ENCODE measurements at regions not wholly inside any gene's neighbourhood (a gene's known extent, or its start where the extent isn't known, plus 50 kb on each side); places are given as distances from the start of the nearest gene placed in this dataset.

GRCh38 chr2:34337735-34338134 lies 738.6 kb upstream of the FAM98A start:
- H3K4me2 ChIP-seq (ENCODE audit: low read length): no peak overlapping the region
- H3K27ac ChIP-seq (ENCODE audit: low read length): no peak overlapping the region
- no peaks in the 10 kb centered on the region for H3K27me3 ChIP-seq (ENCODE audit: low read depth, low read length)
- H2AFZ ChIP-seq (ENCODE audit: low read depth, low read length): no peak overlapping the region
- no peak overlapping the region for H3K4me3 ChIP-seq (ENCODE audit: low read length)
- no peaks in the 10 kb centered on the region for H3K36me3 ChIP-seq (replicated peaks; ENCODE audit: low read depth, low read length)
- no peaks in the 10 kb centered on the region for H3K4me1 ChIP-seq (ENCODE audit: low read length)
- no peak overlapping the region for H3K9ac ChIP-seq (ENCODE audit: low read length)
- H4K20me1 ChIP-seq (ENCODE audit: insufficient read depth, low read length): no peaks in the 10 kb centered on the region
- no peaks in the 10 kb centered on the region for H3K79me2 ChIP-seq (ENCODE audit: low read length)
- TF ChIP-seq CTCF (IDR thresholded peaks at IDR 0.05; ENCODE audit: low read depth, low read length) (no peak), EZH2phosphoT487 (IDR thresholded peaks at IDR 0.05; ENCODE audit: low read depth) (no peak)
- no peaks in the 10 kb centered on the region for H3K9me3 ChIP-seq (ENCODE audit: insufficient read depth, low read length)

- Histone ChIP-seq H4K20me1 (ENCODE audit: insufficient read depth, low read length) (no peaks in the 10 kb centered on the region), H3K79me2 (ENCODE audit: low read length) (no peaks in the 10 kb centered on the region), H3K27ac (ENCODE audit: low read length) (no peak overlapping the region), H3K4me1 (ENCODE audit: low read length) (no peaks in the 10 kb centered on the region), H3K36me3 (replicated peaks; ENCODE audit: low read depth, low read length) (no peaks in the 10 kb centered on the region), H2AFZ (ENCODE audit: low read depth, low read length) (no peak overlapping the region), H3K9ac (ENCODE audit: low read length) (no peak overlapping the region), H3K4me3 (ENCODE audit: low read length) (no peak overlapping the region), H3K9me3 (ENCODE audit: insufficient read depth, low read length) (no peaks in the 10 kb centered on the region), H3K27me3 (ENCODE audit: low read depth, low read length) (no peaks in the 10 kb centered on the region), H3K4me2 (ENCODE audit: low read length) (no peak overlapping the region)
- TF ChIP-seq EZH2phosphoT487 (IDR thresholded peaks at IDR 0.05; ENCODE audit: low read depth): no peak
- no peak for TF ChIP-seq CTCF (IDR thresholded peaks at IDR 0.05; ENCODE audit: low read depth, low read length)
These were observed 733.7 kb upstream of the FAM98A start for GRCh38 chr2:34332813-34333212.

- Histone ChIP-seq H3K27ac (ENCODE audit: low read length) (no peak overlapping the region), H2AFZ (ENCODE audit: low read depth, low read length) (no peak overlapping the region), H3K4me3 (ENCODE audit: low read length) (no peak overlapping the region), H3K9ac (ENCODE audit: low read length) (no peak overlapping the region), H3K36me3 (replicated peaks; ENCODE audit: low read depth, low read length) (no peaks in the 10 kb centered on the region), H3K4me2 (ENCODE audit: low read length) (no peak overlapping the region), H3K9me3 (ENCODE audit: insufficient read depth, low read length) (no peaks in the 10 kb centered on the region), H3K79me2 (ENCODE audit: low read length) (no peaks in the 10 kb centered on the region), H4K20me1 (ENCODE audit: insufficient read depth, low read length) (no peaks in the 10 kb centered on the region), H3K27me3 (ENCODE audit: low read depth, low read length) (no peaks in the 10 kb centered on the region), H3K4me1 (ENCODE audit: low read length) (no peaks in the 10 kb centered on the region)
- TF ChIP-seq EZH2phosphoT487 (IDR thresholded peaks at IDR 0.05; ENCODE audit: low read depth) (no peak), CTCF (IDR thresholded peaks at IDR 0.05; ENCODE audit: low read depth, low read length) (no peak)
These were observed 721.0 kb upstream of the FAM98A start for GRCh38 chr2:34320056-34320455.

GRCh38 chr2:34317797-34318196 lies 718.7 kb upstream of the FAM98A start:
- Histone ChIP-seq H3K27me3 (ENCODE audit: low read depth, low read length) (no peaks in the 10 kb centered on the region), H3K79me2 (ENCODE audit: low read length) (no peaks in the 10 kb centered on the region), H2AFZ (ENCODE audit: low read depth, low read length) (no peak overlapping the region), H3K36me3 (replicated peaks; ENCODE audit: low read depth, low read length) (no peaks in the 10 kb centered on the region), H4K20me1 (ENCODE audit: insufficient read depth, low read length) (no peaks in the 10 kb centered on the region), H3K4me2 (ENCODE audit: low read length) (no peak overlapping the region), H3K9me3 (ENCODE audit: insufficient read depth, low read length) (no peaks in the 10 kb centered on the region), H3K27ac (ENCODE audit: low read length) (no peak overlapping the region), H3K4me1 (ENCODE audit: low read length) (no peaks in the 10 kb centered on the region), H3K9ac (ENCODE audit: low read length) (no peak overlapping the region), H3K4me3 (ENCODE audit: low read length) (no peak overlapping the region)
- no peak for TF ChIP-seq CTCF (IDR thresholded peaks at IDR 0.05; ENCODE audit: low read depth, low read length)
- TF ChIP-seq EZH2phosphoT487 (IDR thresholded peaks at IDR 0.05; ENCODE audit: low read depth): no peak

Measured in OCI-LY3 (cell line).